ENCODE measurements at regions not wholly inside any gene's neighbourhood (a gene's known extent, or its start where the extent isn't known, plus 50 kb on each side); places are given as distances from the start of the nearest gene placed in this dataset.
"Not testable (repeated sequence)": the region's sequence is repeated elsewhere in the genome, so short reads cannot be mapped to it uniquely, and the experiment has no call there.

DNA sequence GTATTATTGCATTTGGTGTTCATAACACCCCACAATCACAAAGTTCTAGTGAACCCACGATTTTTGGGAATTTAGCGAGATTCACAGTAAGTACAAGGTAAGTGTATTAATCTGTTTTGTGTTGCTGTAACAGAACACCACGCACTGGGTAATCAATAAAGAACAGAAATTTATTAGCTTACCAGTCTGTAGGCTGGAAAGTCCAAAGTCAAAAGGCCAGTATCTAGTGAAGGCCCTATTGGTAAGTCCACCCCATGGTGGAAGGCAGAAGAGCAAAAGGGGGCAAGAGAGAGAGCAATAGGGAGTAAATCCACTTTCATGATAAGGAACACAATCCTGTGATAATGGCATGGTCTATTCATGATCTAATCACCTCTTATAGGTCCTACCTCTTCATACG lies 190.3 kb upstream of the KCNMB2 start:
- DNase-seq, result no peak

DNA sequence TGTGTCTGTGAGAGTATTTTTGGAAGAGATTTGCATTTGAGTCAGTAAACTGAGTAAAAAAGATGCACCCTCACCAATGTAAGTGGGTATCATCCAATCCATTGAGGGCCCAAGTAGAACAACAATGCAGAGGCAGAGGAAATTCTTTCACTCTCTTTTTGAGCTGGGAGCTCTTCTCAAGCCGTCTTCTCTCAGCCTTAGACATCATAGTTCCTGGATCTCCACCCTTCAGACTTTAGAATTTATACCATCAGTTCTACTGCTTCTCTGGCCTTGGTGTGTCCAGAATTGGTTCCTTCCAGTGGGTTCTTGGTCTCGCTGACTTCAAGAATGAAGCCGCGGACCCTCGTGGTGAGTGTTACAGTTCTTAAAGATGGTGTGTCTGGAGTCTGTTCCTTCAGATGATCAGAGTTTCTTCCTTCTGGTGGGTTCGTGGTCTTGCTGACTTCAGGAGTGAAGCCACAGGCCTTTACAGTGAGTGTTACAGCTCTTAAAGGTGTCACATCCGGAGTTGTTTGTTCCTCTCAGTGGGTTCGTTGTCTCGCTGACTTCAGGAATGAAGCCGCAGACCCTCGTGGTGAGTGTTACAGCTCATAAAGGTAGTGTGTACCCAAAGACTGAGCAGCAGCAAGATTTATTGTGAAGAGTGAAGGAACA lies 187.5 kb upstream of the KCNMB2 start:
- DNase-seq, result not testable (repeated sequence)

DNA sequence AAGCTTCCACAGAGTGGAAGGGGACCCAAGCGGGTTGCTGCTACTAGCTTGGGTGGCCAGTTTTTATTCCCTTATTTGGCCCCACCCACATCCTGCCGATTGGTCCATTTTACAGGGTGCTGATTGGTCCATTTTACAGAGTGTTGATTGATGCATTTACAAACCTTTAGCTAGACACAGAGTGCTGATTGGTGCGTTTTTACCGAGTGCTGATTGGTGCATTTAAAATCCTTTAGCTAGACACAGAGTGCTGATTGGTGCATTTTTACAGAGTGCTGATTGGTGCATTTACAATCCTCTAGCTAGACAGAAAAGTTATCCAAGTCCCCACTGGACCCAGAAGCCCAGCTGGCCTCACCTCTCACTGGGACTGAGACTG lies 187.0 kb upstream of the KCNMB2 start:
- DNase-seq, result not testable (repeated sequence)

DNA sequence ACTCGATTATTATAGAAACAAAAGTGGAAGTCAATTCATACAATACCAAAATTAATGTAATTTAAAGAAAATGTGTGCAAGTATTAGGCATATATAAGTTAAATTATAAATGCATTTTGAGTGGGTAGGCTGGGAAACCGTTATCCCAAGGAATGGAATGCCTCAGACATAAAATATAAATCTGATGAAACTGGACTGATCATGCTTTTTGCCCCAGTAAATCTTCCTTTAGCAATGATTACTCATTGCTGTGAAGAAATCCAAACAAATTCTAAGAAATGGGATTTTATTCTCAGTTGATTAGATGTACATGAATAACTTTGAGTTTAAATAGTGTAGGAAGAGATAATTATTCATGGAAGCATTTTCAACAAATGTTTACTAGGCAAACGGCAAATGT lies 185.5 kb upstream of the KCNMB2 start:
- DNase-seq, result no peak

DNA sequence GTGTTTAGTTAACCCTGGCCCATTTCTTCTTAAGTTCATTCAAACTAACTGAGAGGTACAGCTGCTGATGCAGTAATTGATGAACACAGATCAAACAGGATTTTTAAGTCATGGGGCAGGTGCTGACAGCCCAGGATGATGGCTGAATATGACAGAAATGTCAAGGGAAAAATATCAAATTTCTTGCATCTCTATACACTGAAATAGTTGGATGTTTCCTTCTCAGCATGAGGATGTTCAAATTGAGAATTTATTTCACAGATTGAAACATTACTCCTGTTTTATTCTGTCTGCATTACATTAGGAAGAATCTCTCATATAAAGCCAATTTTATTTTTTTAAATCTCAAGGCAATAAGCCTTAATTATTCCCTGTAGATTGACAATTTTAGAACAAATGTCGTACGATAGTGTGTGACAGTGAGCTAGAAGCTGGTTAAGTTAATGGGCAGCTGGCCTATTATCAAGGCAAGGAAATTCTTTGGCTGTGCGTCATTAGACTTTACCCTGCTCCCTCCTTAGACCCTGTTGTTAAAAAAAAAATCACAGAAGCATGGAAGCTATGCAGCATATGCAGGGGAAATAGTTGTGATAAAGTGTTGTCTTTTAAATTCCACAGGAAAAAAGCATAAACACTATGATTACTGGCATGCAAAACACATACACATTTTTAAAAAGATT lies 183.8 kb upstream of the KCNMB2 start:
- DNase-seq, result peak; percentile 44

DNA sequence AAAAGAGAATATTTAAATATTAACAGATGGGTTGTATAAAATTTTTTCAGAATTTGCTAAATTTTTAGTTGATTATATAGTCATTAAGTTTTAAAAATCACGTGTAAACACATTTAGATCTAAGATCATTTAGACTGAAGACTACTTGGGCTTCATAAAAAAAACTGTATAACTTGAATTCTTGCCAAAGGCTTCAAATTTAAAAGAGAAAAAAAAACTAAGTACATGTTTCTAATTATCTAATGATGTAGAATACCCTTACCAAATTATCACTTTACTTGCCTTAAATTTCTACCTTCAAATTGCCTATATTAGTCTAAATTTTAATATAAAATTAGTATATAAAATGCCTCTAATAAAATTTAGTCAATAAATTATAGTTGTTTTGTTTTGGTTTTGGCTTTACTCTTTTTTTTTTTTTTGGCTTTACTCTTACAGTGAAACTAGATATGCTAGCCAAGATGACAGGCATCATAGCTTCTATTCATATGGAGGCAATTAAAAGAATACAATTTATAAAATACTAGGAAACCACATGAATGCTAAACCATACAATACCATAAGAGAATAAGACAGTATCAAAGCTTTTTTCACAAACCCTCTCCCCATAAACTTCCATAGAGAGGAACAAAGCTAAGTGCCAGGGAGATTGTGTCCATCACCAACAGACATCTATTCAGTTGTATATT lies 183.1 kb upstream of the KCNMB2 start:
- DNase-seq, result no peak

DNA sequence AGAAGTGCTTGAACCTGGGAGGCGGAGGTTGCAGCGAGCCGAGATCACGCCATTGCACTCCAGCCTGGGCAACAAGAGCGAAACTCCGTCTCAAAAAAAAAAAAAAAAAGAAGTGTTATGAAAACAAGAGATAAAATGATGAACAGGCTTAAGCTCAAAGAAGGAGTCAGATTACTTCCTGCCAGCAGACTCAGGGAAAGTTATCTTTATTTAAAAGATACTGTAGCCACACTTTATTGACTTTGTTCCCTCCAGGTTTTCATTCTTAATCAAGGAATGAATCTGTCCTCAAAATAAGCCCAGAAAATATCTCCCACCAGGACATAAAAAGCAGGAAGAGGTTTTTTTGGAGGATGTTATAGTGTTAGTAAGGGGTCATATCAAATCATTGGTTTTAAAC lies 176.5 kb upstream of the KCNMB2 start:
- DNase-seq, result no peak

DNA sequence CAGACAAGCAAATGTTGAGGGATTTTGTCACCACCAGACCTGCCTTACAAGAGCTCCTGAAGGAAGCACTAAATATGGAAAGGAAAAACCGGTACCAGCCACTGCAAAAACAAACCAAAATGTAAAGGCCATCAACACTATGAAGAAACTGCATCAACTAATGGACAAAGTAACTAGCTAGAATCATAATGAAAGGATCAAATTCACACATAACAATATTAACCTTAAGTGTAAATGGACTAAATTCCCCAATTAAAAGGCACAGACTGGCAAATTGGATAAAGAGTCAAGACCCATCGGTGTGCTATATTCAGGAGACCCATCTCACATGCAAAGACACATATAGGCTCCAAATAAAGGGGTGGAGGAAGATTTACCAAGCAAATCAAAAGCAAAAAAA lies 173.2 kb upstream of the KCNMB2 start:
- not testable (repeated sequence) for DNase-seq

DNA sequence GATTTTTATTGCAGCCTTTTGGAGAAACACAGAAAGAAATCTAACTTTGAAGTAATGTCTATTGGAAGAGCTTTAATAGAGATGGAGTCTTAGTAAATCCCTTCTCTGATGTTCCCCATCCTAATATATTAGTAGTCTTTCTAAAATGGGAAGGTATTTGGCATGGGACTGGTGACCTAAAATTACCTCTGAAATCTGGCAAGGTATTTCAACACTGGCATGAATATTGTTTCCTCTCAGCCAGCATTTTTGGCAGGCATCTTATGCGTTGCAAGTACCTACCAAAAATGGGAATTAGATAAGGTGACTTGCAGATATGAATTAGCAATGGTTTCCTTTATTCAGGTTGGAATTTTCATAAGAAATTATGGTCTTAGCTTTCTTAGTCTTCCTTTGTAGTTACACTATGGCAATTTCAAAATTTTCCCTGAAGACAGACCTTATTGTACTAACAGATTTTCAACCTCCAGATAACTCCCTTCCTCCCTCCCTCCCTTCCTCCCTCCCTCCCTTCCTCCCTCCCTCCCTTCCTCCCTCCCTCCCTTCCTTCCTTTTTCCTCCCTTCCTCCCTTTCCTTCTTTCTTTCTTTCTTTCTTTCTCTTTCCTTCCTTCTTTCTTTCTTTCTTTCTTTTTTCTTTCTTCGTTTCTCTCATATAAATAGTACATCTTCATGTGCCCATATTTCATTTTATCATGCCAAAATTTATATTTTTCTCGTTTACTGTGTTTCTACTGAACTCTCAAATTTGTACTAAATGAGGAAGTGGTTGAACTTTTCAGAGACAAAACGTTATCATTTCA lies 168.2 kb upstream of the KCNMB2 start:
- no peak for DNase-seq

DNA sequence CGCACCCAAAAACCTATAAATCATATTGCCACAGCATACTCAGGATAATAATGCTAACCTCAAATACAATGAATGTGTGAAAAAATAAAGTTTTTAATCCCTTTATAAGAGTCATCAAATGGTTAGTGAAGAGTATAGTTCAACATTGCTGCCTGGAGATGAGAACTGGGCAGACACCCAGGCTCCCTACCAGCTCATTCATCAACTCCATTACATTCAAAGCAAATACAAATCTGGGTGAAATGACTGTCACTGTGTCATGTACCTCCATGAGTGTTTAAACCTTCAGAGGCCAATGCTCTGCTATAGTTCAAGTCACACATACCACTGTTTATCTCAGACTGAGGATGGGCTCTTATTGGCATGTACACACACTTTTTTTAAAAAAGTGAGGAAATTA lies 167.2 kb upstream of the KCNMB2 start:
- no peak for DNase-seq

DNA sequence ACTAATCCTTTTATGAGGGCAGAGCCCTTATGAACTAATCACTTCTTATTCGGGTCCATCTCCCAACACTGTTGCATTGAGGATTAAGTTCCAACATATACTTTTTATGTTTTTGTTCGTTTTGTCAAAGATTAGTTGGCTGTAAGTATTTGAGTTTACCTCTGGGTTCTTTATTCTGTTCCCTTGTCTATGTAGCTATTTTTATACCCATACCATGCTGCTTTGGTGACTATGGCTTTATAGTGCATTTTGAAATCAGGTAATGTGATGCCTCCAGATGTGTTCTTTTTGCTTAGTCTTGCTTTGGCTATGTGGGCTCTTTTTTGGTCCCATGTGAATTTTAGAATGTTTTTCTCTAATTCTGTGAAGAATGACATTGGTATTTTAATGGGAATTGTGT lies 166.4 kb upstream of the KCNMB2 start:
- no peak for DNase-seq

DNA sequence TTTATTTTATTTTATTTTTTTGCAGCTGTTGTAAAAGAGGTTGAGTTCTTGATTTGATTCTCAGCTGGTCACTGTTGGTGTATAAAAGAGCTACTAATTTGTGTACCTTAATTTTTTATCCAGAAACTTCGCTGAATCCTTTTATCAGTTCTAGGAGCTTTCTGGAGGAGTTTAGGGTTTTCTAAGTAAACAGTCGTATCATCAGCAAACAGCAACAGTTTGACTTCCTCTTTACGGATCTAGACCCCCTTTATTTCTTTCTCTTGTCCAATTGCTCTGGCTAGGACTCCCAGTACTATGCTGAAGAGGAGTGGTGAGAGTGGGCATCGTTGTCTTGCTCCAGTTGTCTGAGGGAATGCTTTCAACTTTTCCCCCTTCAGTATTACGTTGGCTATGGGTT lies 165.8 kb upstream of the KCNMB2 start:
- no peak for DNase-seq

DNA sequence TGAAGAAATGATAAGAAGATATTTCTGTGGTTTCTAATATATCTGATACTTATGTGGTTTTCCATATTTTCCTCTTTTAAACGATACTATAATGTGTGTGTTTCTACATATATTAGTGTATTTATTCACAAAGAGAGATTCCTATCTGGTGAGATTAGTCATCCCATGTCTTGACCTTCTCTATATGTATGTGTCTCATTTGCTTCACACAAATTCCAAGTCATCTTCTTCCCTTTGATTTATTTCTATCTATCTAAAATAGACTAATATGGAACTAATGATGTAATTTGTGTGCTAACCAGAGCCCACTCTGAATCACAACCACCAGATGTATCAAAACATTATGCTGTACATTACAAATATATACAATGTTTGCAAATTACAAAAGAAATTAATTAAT lies 154.7 kb upstream of the KCNMB2 start:
- DNase-seq, result no peak

DNA sequence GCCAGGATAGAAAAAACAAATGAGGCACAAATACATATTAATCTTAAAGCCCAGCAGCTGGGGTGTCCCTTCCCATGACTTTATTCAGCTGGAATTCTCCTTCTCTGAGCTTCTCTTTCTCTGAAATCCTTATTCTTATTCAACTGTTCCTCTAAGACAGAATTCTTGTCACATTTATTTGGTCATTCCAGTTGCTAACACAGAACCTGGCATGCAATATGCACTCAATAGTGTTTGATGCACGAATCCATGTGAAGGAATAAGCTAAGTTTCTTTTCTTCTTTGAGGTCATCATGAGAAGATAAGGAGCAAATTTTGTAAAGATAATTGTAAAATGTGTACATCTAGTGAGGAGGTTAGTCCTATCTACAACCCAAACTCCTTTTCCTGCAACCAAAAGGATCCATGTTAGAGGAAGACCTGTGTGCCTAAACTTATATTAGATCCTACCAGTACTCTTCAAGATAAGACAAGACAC lies 154.2 kb upstream of the KCNMB2 start:
- DNase-seq, result no peak

DNA sequence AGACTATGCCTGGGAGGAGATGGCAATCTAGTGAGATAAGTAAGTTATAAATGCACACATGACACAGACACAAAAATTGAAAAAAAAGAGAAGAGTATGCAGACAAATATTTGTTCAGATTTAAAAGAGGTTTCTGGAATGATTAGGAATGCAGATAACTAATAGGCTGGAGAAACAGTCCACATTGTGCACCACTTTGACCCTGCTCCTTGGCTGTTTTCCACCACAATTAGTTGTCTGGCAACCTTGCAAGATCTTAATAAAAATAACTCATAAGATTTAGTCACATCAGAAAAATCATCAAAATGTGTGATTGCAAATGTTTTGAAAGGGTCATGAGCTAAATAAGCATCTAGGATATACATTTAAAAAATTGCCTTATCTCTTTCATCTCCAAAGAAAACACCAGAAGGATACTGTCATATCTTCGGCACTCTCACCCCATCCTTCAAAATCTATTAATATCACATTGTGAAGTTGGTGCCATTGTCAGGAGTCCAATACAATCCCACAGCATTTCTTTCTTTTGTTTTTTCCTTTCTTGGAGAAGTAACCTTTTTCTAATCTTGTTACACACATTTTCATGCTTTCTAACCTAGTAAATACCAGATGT lies 153.7 kb upstream of the KCNMB2 start:
- no peak for DNase-seq

DNA sequence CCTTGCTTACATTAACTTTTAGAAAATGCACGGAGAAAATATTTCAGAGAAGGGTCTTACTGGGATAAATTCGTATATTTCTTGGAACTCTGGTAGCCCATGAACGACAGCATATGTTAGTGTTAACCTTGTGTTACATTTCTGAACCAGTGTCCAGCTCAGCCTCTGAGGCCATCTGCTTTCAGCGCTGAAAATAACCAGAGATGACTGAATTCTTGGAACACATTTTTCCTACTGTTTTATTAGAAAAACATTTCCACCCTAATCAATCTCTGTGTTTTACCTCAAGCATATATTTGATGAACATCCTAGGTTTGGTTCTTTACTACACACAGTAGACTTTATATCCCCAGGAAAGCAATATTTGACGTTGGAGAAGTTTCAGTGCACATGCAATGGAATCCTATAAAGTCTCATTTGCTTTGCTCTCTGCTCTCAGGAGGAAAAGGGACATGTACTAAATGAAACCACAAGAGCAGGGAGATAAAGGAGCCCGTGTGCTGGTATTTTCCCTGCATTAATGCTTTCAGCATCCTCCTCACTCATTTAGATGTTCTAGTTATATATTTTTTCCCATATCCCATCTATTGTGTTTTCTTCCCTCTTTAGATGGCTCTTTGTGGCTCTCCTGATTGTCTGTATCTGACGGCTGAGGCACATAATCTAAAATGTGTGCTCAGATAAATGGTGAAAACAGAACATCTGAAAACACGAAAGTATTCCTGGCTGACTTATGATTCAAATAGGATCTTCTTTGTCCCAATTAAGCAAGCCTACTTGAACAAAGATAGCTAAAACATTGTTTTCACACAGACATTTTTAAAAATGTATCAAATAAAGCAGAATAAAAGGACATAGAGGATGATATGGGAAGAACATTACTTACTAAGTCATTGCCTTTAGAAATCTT lies 151.7 kb upstream of the KCNMB2 start:
- DNase-seq, result peak; percentile 69

DNA sequence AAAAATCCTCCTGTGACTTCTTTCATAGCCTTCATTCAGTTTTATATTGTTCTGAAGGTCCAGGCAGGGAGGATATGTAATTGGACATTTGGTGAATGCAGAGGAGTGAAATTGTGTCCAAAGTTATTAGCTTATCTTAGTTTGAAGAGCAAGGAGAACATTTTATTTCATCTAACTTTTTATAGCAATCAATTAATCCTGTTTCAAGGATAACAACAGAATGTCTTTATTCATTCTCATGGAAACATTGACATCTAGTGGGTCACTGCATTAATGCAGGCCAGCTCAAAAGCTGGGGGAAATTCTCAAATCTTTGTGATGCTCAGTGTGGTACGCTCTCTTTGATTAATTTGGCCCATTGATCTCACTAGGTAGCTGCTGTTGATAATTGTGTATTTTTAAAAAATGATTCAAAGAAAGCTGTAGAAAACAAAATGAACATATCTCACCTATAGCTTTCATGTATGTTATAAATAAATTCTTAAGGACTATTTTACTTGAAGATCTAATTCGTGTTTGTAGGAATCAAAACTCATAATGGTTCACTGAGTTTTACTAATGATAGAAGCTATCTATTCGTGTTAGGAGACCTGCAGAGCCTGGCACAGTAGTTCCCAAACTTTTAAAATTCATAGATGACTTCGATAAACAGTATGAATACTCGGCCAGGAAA lies 150.8 kb upstream of the KCNMB2 start:
- peak; percentile 71 for DNase-seq

DNA sequence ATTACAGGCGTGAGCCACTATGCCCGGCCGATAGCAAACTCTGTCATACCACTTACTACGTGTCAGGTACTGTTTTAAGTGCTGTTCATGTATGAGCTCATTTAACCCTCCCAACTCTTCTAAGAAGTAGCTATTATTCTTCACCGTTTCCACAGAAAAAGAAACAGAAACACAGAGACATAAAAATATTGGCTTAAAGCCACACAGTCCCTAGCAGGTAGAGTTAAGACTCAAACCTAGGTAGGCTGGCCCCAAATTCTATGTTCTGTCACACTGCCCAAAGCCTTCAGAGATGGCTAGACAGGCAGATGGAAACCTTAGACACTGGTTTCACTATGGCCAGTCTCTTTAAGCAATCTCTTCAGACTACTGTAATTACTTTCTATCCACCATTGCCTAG lies 149.8 kb upstream of the KCNMB2 start:
- DNase-seq, result no peak

DNA sequence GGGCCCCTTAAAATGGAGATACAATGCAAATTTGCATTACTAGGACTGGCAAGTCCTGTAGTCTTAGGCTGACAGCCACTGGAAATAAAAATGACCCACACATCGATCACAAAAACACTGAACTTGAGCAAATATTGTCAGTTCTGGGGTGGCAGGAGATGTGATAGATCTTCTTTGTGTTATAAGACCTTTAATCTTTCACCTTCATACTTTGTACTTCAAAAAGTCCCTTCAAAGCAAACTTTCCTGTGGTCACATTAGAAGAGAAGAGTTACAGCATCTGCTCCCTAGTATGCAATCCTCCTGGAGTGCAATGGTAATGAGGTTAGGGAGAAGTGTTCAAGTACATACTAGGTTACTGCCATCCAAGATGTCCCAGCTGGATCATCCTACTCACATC lies 149.4 kb upstream of the KCNMB2 start:
- DNase-seq, result no peak

DNA sequence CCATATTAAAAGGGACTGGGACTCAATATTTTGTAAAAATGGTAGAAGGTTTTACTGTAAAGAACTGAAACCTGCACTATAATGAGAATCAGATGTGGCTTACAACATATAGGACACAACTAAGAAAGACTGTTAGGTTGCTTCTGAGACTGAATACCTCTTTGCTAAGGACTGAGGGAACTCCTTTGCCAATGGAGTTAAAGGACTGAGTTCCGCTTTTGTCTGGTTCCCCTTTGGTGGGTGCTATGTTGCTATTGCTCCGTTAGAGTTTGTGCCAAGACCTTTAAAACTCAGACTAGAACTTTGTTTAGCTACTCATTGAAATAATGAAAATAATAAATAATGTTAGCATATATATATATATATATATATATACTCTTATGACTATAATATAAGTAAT lies 147.8 kb upstream of the KCNMB2 start:
- DNase-seq, result no peak
